Muscle of arm (tissue), 1 donor: ENCODE measurements at regions not wholly inside any gene's neighbourhood (a gene's known extent, or its start where the extent isn't known, plus 50 kb on each side); places are given as distances from the start of the nearest gene placed in this dataset.
A peak's percentile ranks its signal among the peaks of the same experiment; 100 is the strongest.

Experiments used
- DNase-seq: peaks from one replicate; pipeline ENCODE4 v3.0.0-alpha.2; 2013

DNA sequence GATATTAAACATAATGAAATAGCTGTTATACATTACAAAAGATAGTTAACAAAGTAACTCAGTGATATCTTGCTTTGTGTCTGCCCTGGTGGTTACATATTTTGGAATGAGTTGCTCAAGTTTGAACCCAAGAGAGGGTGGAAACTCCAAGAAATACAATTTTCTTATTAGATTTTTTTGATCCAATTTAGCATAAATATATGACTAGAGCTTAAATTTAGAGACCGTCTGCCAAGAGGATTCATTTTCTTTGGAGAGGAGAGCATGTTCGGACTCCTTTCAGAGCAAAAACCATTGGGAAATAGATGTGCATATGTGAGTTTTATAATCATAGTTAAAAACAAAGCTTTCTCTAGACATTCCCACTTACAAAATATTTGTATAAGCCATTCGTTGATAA is 353.4 kb downstream of the EPM2A start:
- peak; percentile 38 for DNase-seq

DNA sequence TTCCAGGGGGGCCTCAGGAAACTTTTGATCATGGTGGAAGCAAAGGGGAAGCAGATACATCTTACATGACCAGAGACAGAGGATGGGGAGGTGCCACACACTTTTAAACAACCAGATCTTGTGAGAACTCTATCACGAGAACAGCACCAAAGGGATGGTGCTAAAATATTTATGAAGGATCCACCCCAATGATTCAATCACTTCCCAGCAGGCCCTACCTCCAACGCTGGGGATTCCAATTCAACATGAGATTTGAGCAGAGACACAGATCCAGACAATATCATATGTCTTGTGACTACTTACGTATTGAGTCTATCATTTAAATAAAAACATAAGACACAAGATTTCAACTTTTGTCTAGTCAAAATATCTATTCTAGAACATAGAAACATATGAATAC is 351.9 kb downstream of the EPM2A start:
- no peak for DNase-seq

DNA sequence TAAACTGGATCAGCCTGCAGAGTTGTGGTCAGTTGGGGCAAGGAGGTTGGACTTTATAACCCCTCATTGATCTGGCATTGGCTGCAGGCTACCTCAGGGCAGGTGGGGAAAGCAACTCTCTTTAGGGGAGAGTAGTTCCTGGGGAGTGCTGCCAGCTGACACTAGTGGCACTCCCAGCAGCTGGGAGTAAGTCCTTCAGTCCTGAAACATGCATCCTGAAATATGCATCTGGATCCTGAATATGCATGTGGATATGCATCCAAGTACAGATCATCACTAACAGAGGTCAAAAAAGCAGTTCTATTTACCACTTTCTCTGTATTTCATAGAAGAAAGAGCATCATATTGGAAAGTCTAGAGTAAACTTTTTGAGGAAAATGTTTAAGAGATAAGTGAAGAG is 350.8 kb downstream of the EPM2A start:
- DNase-seq = no peak

DNA sequence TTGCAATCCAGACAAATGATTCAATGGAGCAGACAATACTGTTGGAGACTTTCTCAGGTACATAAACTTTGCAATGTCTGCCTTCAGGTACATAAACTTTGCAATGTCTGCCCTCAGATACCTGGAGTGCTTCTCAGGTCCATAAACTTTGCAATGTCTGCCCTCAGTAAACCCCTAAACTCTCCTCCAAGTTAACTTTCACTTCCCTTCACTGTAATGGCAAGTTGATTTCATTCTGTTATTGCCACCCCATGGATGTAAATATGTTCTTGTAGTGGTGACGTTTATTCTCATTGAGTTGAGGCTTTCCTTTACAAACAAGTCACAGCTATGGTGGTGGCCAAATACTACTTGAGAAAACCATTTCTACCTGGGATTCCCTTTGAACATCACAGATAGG is 338.8 kb downstream of the EPM2A start:
- DNase-seq = no peak

DNA sequence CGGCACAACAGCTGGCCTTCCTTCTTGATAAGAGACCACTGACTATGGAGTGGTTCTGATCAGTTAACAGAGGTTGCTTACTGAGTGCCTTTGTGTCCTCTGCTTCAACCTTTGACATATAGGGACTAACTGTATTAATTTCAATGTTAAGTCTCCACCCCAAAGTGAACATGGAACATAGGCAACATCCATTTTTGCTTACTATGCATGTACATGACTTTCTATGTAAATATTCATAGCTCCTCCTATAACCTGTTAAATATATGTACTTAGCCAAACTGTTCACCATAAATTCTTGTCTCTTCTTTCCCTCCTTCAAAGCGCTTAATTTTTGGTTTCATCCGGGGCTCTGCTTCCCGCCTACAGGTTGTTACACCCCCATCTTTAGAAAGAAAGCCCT is 334.8 kb downstream of the EPM2A start:
- no peak for DNase-seq

DNA sequence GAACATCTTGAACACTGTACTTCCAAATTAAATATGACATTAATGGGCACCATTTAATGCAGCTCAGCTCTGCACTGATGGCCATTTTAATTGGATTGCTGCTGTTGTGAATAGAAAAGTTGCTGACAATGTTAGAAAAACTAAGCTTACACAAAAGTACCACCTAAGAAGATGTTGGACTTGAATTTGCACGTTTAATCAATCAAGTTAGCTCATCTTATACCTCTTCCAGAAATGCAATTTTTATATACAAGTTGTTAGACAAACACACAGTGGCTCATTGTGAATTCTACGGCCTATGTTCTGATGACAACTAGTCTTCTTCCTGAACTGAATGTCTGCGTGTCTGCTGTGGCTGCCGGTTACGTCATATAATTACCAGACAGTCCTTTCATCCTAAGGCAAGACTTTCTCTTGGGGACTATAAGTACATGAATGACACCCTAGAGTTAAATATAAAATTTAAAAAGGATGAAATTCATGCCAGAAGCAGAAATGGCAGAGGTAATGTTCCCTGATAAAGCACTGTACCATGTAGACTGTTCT is 330.2 kb downstream of the EPM2A start:
- DNase-seq = no peak

DNA sequence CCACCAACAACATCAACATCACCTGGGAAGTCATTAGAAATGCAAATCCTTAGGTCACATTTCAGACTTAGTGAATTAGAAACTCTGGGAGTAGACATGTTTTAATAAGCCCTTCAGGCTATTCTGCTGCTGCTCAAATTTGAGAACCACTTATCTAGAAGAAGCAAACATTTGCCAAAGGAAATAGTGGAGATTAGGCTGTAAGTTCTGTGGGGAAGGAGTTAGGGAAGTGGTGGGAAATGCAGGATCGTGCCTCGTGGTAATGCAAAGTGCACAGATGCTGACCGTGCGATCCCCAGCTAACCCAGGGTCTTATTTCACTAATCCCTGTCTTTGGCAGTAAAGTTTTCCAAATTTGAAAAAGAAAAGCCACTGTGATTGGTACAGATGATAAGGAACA is 328.5 kb downstream of the EPM2A start:
- DNase-seq = no peak

DNA sequence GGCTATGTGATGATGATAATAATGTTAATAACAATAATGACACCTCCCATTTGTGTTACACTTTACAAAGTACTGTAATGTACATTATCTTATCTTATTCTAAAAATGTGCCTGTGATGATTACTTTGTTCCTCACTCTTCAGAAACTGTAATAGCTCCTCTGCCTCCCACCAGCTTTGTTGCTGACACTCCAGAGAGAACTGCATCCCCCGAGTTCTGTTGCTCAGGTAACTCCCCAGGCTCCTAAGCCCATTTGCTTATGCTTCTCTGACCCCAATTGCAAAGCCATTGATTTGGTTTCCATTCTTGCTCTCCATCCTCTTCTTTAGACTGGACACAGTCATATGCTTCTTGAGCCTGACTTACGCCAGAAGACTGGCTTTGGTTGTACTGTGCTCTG is 319.7 kb downstream of the EPM2A start:
- no peak for DNase-seq

DNA sequence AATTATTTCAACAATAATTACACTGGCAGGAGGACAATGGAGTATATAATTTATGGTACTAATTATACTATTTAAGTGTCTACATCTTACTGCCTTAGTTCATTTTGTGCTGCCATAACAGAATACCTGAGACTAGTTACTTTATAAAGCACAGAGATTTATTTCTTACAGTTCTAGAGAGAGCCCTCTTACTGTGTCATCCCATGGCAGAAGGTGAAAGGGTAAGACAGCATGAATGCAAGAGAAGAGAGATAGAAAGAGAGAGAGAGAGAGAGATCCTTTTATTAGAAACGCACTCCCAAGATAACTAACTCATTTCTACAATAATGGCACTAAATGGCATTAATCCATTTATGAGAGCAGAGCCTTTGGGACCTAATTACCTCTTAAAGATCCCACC is 314.7 kb downstream of the EPM2A start:
- no peak for DNase-seq

DNA sequence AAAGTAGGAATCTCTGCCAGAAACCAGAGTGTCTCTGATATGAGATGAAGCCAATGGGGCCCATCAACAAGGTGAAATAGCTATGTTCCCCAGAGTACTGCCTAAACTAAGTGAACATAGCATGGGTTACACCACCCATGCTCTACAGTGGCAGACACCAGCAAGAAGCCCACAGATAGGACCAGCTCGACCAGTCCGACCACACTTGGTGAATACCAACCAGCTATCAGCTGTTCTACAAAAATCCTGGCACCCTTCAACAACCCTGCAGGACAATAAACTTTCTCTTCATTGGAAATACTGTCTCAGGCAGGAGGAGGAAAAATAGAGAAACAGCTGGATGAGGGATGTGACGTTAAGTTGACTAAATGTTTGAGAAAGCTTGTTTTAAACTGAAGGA is 311.4 kb downstream of the EPM2A start:
- DNase-seq = no peak

DNA sequence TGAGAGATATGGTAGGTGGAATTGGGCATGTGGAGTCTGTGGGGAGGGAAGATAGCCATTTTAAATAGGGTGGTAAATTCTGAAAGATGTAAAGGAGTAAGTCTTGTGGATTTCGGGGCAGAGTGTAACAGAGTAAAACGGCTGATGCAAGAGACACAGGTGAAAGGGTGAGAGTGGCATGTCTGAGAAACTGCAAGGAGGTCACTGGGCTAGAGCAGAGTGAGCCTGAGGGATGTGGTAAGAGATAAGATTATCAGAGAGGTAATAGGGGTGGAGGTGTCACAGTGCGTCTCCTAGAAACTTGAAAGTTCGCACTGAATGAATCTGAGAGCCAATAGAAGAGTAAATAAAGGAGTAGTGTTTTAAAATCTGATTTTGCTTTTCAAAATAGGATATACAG is 308.1 kb downstream of the EPM2A start:
- no peak for DNase-seq

DNA sequence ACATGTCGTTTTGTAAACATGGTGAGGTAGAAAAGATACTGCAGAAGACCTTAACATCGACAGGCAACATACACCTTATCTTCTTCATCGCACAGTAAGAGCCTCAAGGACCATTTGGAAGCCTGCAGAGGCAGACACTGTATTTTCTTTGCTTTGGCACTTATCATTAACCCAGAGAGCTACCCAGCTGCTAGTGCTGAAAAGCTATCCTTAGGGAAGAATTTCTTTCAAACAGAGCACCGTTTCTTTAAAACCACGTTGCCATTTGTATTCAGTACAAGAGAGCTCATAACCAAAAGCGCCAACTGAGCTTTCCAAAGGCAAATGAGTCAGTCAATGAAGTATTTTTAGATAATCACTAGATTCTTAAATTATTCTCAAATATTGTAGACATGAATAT is 306.6 kb downstream of the EPM2A start:
- no peak for DNase-seq

DNA sequence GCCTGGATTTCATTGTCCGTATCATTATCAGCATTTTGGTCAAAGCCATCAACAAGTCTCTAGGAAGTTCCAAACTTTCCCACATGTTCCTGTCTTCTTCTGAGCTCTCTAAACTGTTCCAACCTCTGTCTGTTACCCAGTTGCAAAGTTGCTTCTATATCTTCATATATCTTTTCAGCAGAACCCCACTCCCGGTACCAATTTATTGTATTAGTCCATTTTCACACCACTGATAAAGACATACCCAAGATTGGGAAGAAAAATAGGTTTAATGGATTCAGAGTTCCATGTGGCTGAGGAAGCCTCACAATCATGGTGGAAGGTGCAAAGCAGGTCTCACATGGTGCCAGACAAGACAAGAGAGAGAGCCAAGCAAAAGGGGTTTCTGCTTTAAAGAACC is 293.2 kb downstream of the EPM2A start:
- no peak for DNase-seq

DNA sequence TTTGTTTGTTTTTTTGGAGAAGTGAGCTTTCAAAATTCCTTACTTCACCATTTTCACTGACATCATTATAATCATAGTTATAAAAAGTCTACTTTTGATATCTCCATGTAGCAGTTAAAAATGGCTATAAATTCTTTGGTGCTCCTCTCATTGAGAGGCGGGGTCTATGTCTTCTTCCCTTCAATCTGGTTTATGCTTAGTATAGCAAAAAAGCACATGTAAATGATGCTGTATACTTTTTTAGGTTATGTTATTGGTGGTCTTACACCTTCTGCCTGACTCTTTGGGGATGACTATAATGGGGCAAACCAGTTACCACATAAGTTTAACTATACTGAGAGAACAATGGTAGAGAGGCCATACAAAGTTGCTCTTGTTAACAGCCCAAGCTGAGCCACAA is 289.6 kb downstream of the EPM2A start:
- no peak for DNase-seq

DNA sequence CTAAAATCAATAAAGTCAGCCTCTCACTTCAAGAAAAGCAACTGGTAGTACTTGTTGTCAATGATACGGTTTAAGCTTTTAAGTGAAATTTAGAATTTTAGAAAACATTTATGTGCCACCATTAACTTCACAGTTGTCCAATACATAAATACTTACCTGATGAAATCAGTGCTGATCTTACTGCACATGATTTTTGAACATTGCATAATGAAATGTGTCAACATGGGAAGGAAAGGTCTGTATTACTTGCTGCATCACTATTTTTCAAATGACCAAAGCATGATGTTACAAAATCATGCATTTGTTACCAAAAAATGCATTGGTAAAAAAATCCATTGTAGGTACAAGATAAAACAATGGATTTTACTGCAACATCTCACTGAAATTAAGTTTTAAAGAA is 284.3 kb downstream of the EPM2A start:
- DNase-seq = no peak

DNA sequence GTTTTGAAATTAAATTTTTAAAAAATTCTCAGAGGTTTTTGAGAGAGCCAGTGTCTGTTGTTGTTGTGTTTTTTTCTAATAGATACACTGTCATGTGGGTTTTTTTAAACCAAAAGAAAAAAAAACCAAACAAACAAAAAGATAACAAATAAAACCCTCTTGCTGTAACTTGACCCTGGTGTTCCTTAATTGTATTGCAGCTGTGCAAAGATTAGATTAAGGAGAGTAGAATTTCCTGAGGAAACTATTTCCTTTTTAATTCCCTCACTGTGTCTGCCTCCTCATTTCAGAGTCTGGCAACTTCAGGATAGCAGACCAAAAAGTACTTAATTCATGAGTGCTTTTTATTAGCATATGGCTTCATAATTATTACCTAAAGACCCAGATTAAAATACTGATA is 281.9 kb downstream of the EPM2A start:
- no peak for DNase-seq

DNA sequence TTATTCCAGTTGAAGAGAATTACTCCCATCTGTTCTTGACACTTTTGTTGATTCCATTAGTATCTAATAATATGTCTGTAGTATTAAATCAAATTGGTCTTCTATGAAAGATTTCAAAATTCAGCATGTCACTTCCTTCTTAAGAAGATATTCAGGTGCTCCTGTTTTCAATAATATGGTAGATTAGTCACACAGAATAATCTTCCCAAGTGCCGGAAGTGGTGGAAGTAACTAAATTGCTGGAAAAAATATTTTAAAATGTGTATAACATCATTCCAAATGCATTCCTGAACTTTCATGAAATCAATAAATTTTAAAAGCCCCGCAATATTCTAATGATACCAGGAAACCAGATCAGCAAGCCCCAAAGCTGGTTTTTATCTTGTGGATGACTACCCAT is 281.3 kb downstream of the EPM2A start:
- DNase-seq = no peak

DNA sequence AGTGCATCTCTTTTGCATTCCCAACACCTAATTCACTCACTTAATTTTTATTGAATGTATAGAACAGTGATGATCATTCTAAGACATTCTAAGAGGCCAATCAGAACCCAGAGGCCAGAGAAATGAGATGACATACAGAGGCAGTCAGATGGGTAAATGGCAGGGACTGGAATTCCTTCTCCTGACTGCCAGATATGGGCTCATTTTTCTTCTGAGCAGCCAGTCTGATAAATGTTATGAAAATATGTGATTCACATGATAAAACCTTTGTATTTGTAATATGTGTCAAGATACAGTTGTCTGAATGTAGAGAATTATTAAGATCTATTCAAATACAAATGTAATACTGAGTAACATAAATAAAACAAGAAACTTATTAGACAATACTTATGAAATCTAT is 277.8 kb downstream of the EPM2A start:
- no peak for DNase-seq

DNA sequence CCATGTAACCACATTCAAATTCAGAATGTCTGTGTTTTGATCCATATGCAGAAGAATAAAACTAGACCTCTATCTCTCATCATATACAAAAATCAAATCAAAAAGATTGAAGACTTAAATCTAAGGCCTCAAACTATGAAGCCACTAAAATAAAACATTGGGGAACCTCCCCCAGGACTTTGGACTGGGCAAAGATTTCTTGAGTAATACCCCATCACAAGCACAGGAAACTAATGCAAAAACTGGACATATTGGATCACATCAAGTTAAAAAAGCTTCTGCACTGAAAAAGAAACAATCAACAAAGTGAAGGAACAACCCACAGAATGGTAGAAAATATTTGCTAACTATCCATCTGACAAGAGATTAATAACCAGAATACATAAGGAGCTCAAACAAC is 266.8 kb downstream of the EPM2A start:
- DNase-seq = no peak

DNA sequence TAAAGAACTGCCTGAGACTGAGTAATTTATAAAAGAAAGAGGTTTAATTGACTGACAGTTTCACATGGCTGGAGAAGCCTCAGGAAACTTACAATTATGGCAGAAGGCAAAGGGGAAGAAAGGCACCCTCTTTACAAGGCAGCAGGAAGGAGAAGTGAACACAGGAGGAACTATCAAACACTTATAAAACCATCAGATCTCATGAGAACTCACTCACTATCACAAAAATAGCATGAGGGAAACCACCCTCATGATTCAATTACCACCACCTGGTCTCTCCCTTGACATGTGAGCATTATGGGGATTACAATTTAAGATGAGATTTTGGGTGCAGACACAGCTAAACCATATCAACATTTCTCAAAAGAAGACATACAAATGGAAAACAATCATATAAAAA is 266.3 kb downstream of the EPM2A start:
- no peak for DNase-seq

DNA sequence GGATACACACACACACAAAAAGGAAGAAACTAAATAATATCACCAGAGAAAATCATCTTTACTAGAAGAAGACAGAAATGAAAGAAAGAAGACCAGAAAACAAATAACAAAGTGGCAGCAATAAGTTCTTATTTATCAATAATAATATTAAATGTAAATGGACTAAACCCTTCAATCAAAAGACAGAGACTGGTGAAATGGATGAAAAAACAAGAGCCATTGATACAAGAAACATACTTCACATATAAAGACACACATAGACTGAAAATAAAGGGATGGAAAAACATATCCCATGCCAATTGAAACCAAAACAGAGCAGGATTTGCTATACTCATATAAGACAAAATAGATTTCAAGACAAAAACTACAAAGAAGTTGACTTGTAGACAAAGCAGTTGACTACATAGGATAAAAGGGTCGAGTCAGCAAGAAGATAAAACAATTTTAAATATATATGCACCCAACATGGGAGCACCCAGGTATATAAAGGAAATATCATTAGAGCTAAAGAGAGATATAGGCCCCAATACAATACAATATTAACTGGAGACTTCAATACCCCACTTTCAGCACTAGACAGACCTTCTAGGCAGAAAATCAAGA is 259.4 kb downstream of the EPM2A start:
- no peak for DNase-seq

DNA sequence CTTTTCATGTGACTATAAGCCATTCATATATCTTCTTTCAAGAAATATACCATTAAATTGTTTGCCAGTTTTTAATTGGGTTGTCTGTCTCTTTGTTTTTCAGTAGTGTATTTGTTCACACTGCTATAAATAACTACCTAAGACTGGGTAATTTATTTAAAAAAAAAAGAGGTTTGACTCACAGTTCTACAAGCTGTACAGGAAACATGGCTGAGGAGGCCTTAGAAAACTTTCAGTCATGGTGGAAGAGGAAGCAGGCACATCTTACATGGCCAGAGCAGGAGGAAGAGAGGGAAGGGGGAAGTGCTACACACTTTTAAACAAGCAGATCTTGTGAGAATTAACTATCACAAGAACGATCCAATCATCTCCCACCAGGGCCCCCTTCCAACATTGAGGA is 255.3 kb downstream of the EPM2A start:
- DNase-seq = no peak

DNA sequence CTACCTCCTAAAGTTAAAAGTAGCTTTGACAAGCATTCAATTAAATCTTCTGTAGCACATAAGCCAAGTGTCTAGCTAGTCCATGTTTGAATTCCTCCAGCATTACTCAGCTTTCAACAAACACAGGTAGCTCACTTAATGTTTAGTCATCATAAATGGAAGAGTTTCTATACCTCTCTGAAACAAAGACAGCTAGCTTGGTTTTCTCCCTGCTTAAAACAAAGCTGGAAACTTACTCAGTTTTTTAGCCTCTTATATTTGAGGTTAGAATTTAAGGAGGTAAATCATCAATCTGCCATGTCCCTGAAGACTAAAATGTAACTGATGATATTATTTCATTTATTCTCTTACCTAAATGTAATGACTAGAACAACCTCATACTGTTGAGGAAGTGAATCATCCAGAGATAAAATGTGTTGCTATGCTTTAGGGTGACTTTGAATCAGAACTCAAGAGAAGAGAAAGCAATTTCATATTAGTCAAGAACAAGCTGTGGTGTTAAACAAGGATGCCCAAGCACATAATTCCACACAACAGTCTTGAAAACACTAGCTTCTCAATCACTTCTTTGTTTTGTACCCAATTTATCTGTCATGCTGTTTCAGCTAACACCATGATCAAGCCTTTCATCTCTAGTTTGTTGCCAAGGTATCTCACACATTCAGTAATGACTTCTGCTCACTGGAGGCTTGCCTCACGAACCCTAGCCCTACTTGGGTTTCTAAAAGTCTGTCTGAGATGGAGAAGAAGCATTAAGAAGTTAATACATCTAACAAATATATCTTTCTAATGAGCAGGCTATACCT is 251.9 kb downstream of the EPM2A start:
- no peak for DNase-seq

DNA sequence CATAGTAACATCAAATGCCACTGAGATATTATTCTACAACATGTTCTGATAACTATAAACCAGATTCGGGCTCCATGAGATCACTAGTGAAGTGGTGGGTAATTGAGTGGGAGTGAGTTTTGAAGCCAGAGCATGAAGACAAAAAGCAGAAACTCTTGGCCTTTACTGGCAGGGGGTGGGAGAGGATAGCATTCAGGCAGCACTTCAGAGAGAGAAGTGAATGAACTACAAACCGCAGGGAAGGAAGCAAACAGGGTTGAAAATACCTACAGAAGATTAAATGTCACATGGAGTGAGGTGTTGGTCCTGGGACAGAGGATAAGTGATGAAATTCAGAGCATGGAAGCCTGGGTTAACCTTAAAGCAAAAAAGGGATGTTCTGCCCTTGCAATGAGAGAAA is 250.0 kb downstream of the EPM2A start:
- DNase-seq = no peak
